ENCODE measurements at regions not wholly inside any gene's neighbourhood (a gene's known extent, or its start where the extent isn't known, plus 50 kb on each side); places are given as distances from the start of the nearest gene placed in this dataset.

GRCh38 chr2:180709392-180710145, 270.8 kb upstream of the UBE2E3 start:
- TF ChIP-seq CTCF (IDR thresholded peaks at IDR 0.05) = no peak
- TF ChIP-seq POLR2A (IDR thresholded peaks at IDR 0.05) = no peak
